Panc1 (cell line): ENCODE measurements at regions not wholly inside any gene's neighbourhood (a gene's known extent, or its start where the extent isn't known, plus 50 kb on each side); places are given as distances from the start of the nearest gene placed in this dataset.

Experiments
- POLR2AphosphoS5 ChIP-seq: IDR thresholded peaks from 2 replicates; pipeline ENCODE4 v1.6.1; 2012; ENCODE audit warnings: mild to moderate bottlenecking, low read depth, low read length, moderate library complexity
- SIN3A ChIP-seq: IDR thresholded peaks from 2 replicates; pipeline ENCODE4 v1.6.1; 2012; ENCODE audit warnings: low read depth, mild to moderate bottlenecking, low read length, moderate library complexity, borderline replicate concordance; ENCODE audit not compliant: insufficient read depth
- TCF7L2 ChIP-seq: IDR thresholded peaks from 2 replicates; pipeline ENCODE4 v1.6.1; 2011; ENCODE audit warnings: mild to moderate bottlenecking, low read depth, low read length, inconsistent platforms
- TF ChIP-seq, protein P1 (sequence below): fragments of 450-650 bp; IDR thresholded peaks from 2 replicates; pipeline ENCODE4 v1.5.1; 2017; ENCODE audit warnings: mild to moderate bottlenecking

DNA sequence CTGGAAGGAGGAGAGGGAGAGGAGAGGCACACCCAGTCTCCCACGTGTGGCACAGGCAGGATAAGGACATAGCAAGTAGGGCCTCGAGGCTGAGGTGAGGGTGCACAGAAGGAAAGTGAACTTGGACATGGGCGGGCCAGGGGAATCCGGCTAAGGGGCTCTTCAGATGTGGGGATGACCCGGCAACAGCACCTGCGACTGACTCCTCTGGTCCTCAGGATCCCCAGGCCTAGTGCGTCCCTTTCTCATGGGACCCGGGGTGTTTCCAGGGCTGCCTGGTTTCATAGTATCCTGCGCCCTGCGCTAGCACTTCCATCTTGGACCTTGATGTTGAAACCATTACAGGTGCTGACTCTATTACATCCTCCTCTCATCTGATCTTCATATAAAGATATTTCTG lies 96.1 kb upstream of the LYZL2 start:
- TF ChIP-seq, protein P1, sequence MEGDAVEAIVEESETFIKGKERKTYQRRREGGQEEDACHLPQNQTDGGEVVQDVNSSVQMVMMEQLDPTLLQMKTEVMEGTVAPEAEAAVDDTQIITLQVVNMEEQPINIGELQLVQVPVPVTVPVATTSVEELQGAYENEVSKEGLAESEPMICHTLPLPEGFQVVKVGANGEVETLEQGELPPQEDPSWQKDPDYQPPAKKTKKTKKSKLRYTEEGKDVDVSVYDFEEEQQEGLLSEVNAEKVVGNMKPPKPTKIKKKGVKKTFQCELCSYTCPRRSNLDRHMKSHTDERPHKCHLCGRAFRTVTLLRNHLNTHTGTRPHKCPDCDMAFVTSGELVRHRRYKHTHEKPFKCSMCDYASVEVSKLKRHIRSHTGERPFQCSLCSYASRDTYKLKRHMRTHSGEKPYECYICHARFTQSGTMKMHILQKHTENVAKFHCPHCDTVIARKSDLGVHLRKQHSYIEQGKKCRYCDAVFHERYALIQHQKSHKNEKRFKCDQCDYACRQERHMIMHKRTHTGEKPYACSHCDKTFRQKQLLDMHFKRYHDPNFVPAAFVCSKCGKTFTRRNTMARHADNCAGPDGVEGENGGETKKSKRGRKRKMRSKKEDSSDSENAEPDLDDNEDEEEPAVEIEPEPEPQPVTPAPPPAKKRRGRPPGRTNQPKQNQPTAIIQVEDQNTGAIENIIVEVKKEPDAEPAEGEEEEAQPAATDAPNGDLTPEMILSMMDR, result no peak
- no peak for TF ChIP-seq SIN3A
- no peak for TF ChIP-seq POLR2AphosphoS5
- TF ChIP-seq TCF7L2, result no peak
